Neural cell (in vitro differentiated cells): ENCODE measurements at regions not wholly inside any gene's neighbourhood (a gene's known extent, or its start where the extent isn't known, plus 50 kb on each side); places are given as distances from the start of the nearest gene placed in this dataset.

Experiments used
- H2AFZ ChIP-seq: fragments of 200-600, 300-800 bp; sonication (generic), shearing (Covaris generic); 2 replicates; pipeline ENCODE4 v1.6.0; 2014; ENCODE audit warnings: low read depth, mild to moderate bottlenecking, antibody characterized with exemption, low read length, moderate library complexity
- H3F3A ChIP-seq: fragments of 200-600 bp; shearing (Covaris generic); 2 replicates; pipeline ENCODE4 v1.6.1; 2016; ENCODE audit warnings: mild to moderate bottlenecking, moderate library complexity, mixed read lengths, antibody characterized with exemption, low read length; ENCODE audit not compliant: insufficient read depth, poor library complexity, severe bottlenecking
- H3K27ac ChIP-seq: fragments of 200-600, 300-800 bp; sonication (generic), shearing (Covaris generic); 2 replicates; pipeline ENCODE4 v1.5.1; 2014; ENCODE audit warnings: mild to moderate bottlenecking, low read length, moderate library complexity
- H3K27me3 ChIP-seq: fragments of 300-800, 200-600 bp; sonication (generic), shearing (Covaris generic); 2 replicates; pipeline ENCODE4 v1.6.0; 2014; ENCODE audit warnings: mild to moderate bottlenecking, low read depth, low read length, moderate library complexity; ENCODE audit not compliant: insufficient read depth
- H3K36me3 ChIP-seq: fragments of 300-800, 200-600 bp; sonication (generic), shearing (Covaris generic); 2 replicates; pipeline ENCODE4 v1.5.1; 2014; ENCODE audit warnings: mild to moderate bottlenecking, antibody characterized with exemption, low read length, moderate library complexity; ENCODE audit not compliant: insufficient read depth
- H3K4me2 ChIP-seq: fragments of 300-800, 200-600 bp; sonication (generic), shearing (Covaris generic); 2 replicates; pipeline ENCODE4 v1.6.0; 2014; ENCODE audit warnings: mild to moderate bottlenecking, low read length
- H3K4me3 ChIP-seq: fragments of 300-800, 200-600 bp; sonication (generic), shearing (Covaris generic); 2 replicates; pipeline ENCODE4 v1.5.1; 2014; ENCODE audit warnings: mild to moderate bottlenecking, low read length, moderate library complexity
- H3K79me2 ChIP-seq: fragments of 200-600 bp; shearing (Covaris generic); replicated peaks from 2 replicates; pipeline ENCODE4 v1.6.0; 2014; ENCODE audit warnings: mild to moderate bottlenecking, low read length, moderate library complexity; ENCODE audit not compliant: insufficient read depth
- H3K9ac ChIP-seq: fragments of 300-800, 200-600 bp; sonication (generic), shearing (Covaris generic); 2 replicates; pipeline ENCODE4 v1.6.1; 2016; ENCODE audit warnings: mild to moderate bottlenecking, low read length, mixed read lengths
- H3K9me2 ChIP-seq: fragments of 200-600 bp; shearing (Covaris generic); 2 replicates; pipeline ENCODE4 v1.6.1; 2016; ENCODE audit warnings: mild to moderate bottlenecking, low read length, mixed read lengths; ENCODE audit not compliant: insufficient read depth
- H3K9me3 ChIP-seq: fragments of 200-600, 300-800 bp; sonication (generic), shearing (Covaris generic); 2 replicates; pipeline ENCODE4 v1.6.1; 2016; ENCODE audit warnings: mild to moderate bottlenecking, mixed run types, low read length, moderate library complexity, mixed read lengths
- H4K20me1 ChIP-seq: fragments of 200-600 bp; shearing (Covaris generic); 2 replicates; pipeline ENCODE4 v1.6.1; 2016; ENCODE audit warnings: mild to moderate bottlenecking, mixed run types; ENCODE audit not compliant: insufficient read depth
- CTCF ChIP-seq: fragments of 450-650 bp; IDR thresholded peaks from 2 replicates; pipeline ENCODE4 v1.5.1; 2014; ENCODE audit warnings: antibody characterized with exemption, mild to moderate bottlenecking, moderate library complexity; ENCODE audit not compliant: poor library complexity, severe bottlenecking
- EP300 ChIP-seq: fragments of 450-650 bp; conservative IDR thresholded peaks from 2 replicates; pipeline ENCODE4 v1.6.1; 2014; ENCODE audit warnings: antibody characterized with exemption, mild to moderate bottlenecking, moderate library complexity; ENCODE audit not compliant: poor library complexity, severe bottlenecking
- EZH2 ChIP-seq: fragments of 200-600, 300-800 bp; shearing (Covaris generic), sonication (generic); IDR thresholded peaks from 2 replicates; pipeline ENCODE4 v1.6.1; 2014; ENCODE audit warnings: antibody characterized with exemption, low read length, borderline replicate concordance, mild to moderate bottlenecking; ENCODE audit not compliant: insufficient read depth, poor library complexity, severe bottlenecking
- MXI1 ChIP-seq: fragments of 450-650 bp; conservative IDR thresholded peaks from 2 replicates; pipeline ENCODE4 v1.6.1; 2014; ENCODE audit warnings: antibody characterized with exemption, mild to moderate bottlenecking; ENCODE audit not compliant: poor library complexity, severe bottlenecking
- POLR2AphosphoS5 ChIP-seq: IDR thresholded peaks from 2 replicates; pipeline ENCODE4 v1.6.1; 2012
- RAD21 ChIP-seq: fragments of 450-650 bp; conservative IDR thresholded peaks from 2 replicates; pipeline ENCODE4 v1.6.1; 2014; ENCODE audit warnings: antibody characterized with exemption, mild to moderate bottlenecking, moderate library complexity
- REST ChIP-seq: IDR thresholded peaks from 2 replicates; pipeline ENCODE4 v1.6.1; 2012; ENCODE audit warnings: borderline replicate concordance
- SMC3 ChIP-seq: fragments of 450-650 bp; conservative IDR thresholded peaks from 2 replicates; pipeline ENCODE4 v1.6.1; 2014; ENCODE audit warnings: antibody characterized with exemption, mild to moderate bottlenecking, moderate library complexity; ENCODE audit not compliant: poor library complexity
- TAF1 ChIP-seq: IDR thresholded peaks from 2 replicates; pipeline ENCODE4 v1.6.1; 2012; ENCODE audit warnings: low read depth

- Histone ChIP-seq H3F3A (no peaks in the 10 kb centered on the region), H3K9me3 (no peaks in the 10 kb centered on the region), H3K4me2 (no peak overlapping the region), H3K4me3 (no peak overlapping the region), H4K20me1 (no peaks in the 10 kb centered on the region), H3K9me2 (no peaks in the 10 kb centered on the region), H3K79me2 (no peaks in the 10 kb centered on the region), H3K9ac (no peak overlapping the region), H3K27me3 (no peaks in the 10 kb centered on the region), H2AFZ (no peak overlapping the region), H3K27ac (no peak overlapping the region), H3K36me3 (no peaks in the 10 kb centered on the region)
- TF ChIP-seq POLR2AphosphoS5 (no peak), TAF1 (no peak), RAD21 (no peak), REST (no peak), CTCF (no peak), MXI1 (no peak), EP300 (no peak), EZH2 (no peak), SMC3 (no peak)
These were observed 67.2 kb upstream of the RAB6C start for GRCh38 chr2:129912066-129912820.

GRCh38 chr2:129912871-129913694, 66.4 kb upstream of the RAB6C start:
- Histone ChIP-seq H3K4me2 (no peak overlapping the region), H2AFZ (no peak overlapping the region), H4K20me1 (no peaks in the 10 kb centered on the region), H3K9ac (no peak overlapping the region), H3K9me2 (no peaks in the 10 kb centered on the region), H3K9me3 (peaks cover 5% of the 10 kb centered on the region), H3F3A (no peaks in the 10 kb centered on the region), H3K27me3 (no peaks in the 10 kb centered on the region), H3K27ac (no peak overlapping the region), H3K79me2 (no peaks in the 10 kb centered on the region), H3K36me3 (no peaks in the 10 kb centered on the region), H3K4me3 (no peak overlapping the region)
- no peak for TF ChIP-seq REST
- no peak for TF ChIP-seq SMC3
- no peak for TF ChIP-seq CTCF
- TF ChIP-seq MXI1, result no peak
- no peak for TF ChIP-seq POLR2AphosphoS5
- TF ChIP-seq TAF1, result no peak
- no peak for TF ChIP-seq RAD21
